GM19035 (cell line): ENCODE measurements at regions not wholly inside any gene's neighbourhood (a gene's known extent, or its start where the extent isn't known, plus 50 kb on each side); places are given as distances from the start of the nearest gene placed in this dataset.
"Not testable (repeated sequence)": the region's sequence is repeated elsewhere in the genome, so short reads cannot be mapped to it uniquely, and the experiment has no call there.

Experiments used
- ATAC-seq: cut with Tn5 transposase; IDR thresholded peaks from one replicate; pipeline ENCODE4 v1.9.1; 2021; ENCODE audit not compliant: unreplicated experiment

DNA sequence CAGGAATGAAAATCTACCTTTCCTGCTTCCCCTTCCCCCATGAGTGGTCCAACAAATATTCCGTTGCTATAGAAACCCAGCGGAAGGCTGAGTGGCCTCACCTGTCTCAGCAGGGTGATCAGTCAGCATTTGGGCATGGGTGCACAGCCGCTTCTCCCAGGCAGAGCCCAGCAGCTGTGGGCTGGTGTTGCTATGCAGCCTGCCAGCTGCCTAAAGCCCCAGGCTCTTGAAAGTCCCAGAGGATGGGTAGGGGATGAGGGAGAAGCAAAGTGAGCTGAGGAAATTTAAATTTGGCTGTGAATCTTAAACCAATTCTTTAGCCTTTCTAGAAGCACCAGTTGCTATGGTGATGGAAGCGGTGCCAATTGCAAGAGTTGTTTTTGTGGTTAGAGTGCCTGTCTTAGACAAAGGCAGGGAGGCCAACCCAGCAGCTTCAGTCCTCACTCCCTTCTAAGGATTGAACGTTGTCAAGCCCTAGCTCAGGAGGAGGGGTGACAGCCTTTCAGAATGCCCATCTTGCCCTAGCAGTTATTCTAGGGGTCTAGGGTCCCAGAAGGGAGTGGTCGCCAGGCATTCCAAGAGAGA is 151.5 kb upstream of the PITX1 start:
- ATAC-seq = no peak

DNA sequence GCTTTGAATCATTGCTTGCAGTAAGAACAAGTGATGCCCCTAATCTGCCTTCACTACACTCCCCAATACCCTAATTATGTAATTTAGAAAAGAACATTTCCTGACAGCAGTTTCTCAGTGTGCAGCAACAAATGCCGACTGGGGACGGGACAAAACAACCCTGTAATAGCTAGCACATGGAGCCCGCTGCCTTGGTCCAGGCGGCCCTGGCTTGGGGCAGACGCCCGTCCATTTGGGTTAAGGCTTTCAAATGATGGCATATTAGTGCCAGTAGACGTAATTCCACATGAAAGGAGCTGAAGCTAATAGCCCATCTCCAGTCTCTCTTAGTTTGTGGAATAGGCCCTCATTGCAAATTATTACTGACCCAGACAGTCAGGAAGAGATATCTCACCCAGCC is 150.6 kb upstream of the PITX1 start:
- no peak for ATAC-seq

DNA sequence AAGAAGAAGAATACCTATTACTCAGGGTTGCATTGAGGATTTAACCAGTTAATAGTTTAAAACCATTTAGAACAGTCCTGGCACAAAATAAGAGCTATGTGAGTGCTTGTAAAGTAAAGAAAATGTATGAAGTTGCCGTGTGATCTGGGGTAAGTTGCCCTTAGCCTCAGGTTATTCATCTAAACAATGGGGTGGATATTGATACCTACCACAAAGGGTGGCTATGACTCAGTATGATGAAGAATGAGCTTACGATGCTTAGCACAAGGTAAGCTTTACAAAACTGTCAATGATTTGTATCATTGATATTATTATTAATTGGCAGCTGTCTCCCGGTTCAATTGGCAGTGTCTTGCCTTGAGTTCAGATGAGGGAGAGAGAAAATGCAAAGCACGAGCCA is 149.4 kb upstream of the PITX1 start:
- ATAC-seq = no peak

DNA sequence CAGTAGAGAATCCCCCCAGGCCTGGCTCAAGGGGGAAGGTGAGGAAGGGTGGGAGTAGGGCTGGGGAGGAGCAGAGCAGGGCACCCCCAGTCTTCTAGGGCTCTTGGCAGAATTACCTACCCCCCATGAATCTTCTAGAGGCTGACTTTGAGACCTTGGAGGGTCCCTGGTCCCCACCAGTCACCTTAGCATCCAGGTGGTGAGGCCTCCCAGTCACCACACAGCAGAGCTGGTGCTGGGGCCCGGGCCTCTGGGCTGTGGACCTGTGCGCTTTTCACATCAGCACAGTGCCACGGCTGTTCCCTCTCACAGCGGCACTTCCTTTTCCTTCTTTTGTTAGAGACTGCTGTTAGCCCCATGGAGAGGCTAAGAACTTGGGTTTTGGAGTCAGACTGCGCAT is 148.6 kb upstream of the PITX1 start:
- no peak for ATAC-seq

DNA sequence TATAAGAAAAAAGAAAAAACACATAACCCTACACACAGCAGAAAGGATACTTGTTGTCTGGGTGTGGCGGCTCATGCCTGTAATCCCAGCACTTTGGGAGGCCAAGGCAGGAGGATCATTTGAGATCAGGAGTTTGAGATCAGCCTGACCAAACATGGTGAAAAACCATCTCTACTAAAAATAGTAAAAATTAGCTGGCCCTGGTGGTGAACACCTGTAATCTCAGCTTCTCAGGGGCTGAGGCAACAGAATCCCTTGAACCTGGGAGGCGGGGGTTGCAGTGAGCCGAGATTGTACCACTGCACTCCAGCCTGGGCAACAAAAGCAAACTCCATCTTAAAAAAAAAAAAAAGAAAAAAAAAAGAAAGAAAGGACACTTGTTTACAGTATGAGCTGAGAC is 147.6 kb upstream of the PITX1 start:
- no peak for ATAC-seq

DNA sequence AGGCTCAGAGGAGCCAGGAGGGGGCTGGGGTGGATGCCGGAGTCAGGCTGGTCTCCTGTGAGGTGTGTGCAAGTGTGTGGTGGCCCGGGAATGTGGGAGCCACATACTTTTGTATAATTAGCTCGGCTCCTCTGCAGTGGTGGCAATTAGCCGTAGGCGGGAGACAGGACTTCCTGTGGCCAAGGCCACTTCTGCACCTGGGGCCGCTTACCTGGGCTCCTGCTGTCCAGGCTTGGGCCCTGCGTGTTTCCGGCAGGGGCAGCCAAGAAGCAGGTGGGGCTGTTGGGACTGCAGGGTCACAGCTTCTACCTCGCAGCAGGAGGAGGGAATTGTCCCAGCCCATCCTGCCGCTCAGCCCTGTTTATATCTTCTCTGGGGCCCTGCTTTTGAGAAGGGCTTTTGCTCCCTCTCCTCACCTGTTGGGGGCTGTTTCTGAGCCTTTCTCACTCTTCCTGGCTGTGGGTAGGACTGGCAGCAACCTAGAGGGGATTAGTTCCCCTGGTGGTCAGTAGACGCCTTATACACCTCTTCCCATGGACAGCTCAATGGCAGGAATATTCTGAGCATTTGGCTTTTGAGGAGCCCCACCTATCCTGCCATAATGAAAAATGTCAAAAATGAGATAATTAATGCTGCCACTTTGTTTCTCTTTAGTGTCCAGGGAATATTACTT is 145.4 kb upstream of the PITX1 start:
- no peak for ATAC-seq

DNA sequence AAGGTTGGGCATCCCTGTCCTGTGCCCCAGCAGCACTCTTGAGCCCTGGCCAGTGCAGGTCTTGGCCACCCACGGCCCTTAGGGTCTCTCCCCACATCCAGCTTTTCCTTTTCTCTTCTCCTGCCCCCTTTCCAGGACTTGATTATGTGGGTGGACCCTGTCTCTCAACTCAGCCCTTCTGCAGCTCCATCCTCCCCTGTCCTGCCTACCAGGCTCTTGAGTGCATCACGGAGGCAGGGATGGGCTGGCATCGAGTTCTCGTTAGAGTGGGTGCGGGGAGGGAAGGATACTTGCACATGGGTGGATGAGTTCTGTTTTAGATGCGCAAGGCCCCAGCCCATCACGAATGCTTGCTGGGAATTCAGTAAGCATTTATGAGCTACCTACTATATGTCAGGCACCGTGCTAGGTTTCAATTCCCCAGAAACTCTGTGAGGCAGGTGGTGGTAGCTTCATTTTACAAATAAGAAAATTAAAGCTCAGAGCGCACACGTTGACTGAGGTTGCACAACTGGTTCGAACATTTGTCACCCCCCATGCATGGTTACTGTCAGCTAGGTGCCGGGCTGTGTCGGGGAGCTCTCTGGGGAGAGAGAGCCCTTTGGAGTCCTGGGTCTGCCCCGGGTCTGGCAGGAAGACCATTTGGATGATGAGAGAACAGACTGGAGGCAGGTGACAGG is 144.6 kb upstream of the PITX1 start:
- no peak for ATAC-seq

DNA sequence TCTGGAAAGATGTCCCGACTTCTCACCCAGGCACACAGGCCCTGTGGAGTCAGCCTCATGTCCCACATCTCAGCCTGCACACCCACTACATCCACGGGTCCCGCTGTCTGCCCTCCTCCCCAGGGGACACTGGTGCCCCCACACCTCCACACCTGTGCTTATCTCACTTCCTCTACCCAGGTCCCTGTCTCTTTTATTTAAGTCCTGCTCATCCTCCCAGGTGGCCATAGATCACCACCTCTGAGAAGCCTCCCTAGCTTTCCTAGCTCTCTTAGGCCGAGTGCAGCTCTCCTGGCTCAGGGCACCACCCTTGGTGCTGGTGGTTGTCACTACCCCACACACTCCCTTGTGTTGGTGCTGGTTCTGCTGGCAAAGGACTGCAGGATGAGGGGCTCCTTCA is 143.6 kb upstream of the PITX1 start:
- ATAC-seq = no peak

DNA sequence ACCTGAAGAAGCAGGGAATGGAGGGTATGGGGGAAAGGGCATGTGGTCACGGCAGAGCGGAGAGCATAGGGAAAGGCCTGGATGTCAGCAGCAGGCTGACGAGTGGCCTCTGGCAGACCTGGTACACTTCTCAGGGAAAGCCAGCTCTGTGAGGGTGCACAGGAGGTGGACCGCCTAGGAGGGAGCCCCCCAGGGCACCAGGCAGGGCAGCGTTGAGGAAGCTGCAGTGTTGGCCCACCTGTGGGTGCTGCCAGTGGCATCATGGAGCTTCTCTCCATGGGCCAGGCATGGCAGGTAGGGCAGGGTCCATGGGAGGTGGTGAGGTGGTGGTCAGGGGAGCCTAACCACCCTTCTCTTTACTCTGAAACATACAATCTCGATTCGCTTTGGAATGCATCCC is 143.0 kb upstream of the PITX1 start:
- no peak for ATAC-seq

DNA sequence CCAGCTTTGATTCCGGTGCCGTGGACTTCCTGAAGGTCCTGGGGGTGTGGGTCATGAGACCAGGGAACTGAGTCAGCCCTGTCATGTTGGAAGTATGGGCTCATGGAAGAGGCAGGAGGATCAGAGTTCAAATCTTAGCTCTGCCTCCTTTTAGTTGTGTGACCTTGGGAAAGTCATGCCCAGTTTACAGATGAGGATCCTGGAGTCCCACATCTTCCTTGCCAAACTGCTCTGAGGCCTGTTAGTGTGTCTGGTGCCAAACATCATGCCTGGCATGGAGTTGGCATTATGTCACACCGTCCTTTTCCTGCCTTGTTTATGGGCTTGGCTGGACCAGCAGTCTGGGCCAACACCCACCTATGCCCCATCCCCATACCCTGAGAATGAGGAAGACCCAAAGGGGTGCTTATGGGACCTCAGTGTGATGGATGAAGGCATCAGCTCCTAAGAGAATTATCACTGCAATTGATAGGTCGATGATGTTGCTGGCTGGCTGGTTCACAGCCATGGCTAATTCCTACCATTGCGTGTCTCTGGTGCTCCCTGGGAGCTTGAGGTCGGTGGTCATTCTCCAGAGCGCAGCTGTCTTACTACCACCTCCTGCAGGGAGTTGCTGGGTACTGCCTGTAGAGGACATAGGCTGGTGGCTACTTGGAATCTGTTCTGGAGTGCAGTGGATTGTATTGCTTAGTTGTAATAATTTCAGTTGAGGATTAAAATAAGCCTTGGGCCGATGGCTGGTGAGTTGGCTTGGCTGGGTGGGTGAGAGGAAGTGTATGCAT is 140.5 kb upstream of the PITX1 start:
- no peak for ATAC-seq

DNA sequence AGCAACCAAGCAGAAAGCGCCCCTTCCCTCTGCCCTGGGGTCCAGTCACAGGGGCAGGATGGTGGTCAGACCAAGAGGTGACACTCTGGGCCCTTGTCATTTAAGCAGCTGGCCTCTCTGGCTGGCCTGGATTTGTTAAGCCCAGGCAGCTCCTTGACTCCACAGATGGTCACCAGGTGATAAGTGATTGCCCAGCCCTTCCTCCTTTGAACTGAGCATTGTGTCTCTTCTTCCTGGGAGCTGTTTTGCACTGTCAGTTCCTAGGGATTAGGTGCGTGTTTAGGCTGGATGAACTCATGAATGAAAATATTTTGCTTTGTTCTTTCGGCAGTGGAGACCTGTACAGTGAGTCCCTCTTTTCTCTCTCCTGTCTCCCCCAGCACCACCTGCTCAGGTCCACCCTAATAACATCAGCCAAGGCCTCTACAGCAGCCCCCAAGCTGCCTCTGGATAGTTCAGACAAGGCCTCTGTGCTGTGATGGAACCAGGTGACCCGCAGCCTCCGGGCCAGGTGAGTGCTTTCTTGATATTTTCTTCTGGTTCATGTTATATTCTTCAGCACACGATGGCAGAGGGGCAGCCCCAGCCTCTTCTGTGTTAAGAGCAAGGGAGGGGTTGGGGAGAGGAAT is 139.7 kb upstream of the PITX1 start:
- no peak for ATAC-seq

DNA sequence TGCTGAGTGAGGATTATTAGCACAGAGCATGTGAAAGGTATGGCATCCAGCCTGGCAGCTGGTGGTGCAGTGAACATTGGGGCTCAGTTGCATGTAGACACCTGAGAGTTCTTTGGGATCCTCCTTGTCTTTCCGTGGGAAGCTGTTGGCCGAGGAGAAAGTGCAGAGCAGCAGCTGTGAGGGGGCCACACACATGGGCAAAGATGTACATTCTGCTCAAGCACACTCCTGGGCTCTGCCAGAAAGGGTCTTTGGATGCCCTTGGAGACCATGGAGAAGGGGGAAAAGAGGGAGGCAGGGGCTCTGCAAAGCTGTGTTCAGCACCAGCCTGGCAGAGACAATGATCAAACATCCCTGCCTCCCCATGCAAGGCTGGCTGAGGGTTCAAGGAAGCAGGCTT is 138.7 kb upstream of the PITX1 start:
- no peak for ATAC-seq

DNA sequence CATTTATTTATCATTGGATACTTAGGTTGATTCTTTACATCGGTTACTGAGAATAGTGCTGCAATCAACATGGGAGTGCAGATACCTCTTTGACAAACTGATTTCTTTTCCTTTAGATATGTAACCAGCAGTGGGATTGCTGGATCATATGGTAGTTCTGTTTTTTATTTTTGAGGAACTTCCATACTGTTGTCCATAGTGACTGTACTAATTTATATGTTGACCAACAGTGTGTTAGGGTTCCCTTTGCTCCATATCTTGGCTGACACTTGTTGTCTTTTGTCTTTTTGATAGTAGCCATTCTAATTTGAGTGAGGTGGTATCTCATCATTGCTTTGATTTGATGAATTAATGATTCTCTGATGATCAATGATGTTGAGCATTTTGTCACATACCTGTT is 137.3 kb upstream of the PITX1 start:
- no peak for ATAC-seq

DNA sequence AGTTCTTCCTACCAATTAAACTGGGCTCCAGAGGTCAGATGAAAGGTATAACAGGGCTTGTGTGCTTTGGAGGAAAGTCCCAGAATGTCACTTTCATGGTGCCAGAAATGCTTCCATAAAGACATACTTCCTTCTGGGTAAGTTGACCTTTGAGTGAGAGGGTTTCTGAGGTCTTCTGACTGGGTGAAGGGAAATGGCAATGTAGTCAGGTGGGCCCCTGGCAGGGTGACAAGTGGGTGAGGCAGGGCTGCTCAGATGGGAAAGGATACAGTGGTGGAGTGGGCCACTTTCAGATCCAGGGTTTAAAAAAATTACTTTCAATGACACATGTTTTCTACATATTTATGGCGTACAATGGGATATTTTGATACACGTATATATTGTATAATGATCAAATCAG is 136.5 kb upstream of the PITX1 start:
- no peak for ATAC-seq

DNA sequence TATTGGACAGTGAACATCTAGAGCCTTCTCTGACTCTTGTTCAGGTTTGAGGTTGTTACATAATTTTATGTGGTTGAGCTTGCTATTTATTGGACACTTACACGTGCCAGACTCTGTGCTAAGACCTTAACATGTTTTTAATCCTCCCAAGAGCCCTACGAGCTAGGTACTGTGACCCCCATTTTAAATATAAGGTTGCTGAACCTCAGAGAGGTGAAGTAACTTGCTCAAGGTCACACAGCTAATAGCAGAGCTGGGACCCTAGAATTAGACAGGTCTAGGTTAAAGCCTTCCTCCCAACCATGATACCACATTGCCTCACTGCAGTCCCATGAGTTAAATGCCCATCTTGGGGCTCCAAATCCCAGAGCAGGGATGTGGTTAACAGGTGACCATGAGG is 135.7 kb upstream of the PITX1 start:
- no peak for ATAC-seq

DNA sequence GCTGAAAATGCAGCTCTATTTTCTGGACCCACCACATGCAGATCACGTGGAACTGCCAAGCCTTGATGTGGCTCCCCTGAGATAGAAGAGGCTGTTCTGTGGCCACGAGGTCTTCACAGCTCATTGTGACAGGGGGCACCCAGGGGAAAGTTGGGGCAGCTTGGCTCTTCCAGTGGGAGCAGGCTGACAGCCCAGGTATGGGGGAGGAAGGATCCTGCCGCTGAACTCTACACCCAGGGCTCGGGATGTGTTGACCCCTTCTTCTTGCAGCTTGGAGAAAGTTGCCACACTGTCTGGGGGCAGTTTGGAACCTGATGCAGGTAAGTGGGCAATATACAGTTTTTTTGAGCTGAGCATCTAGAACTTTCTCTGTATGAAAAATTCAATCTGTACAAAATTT is 133.6 kb upstream of the PITX1 start:
- no peak for ATAC-seq

DNA sequence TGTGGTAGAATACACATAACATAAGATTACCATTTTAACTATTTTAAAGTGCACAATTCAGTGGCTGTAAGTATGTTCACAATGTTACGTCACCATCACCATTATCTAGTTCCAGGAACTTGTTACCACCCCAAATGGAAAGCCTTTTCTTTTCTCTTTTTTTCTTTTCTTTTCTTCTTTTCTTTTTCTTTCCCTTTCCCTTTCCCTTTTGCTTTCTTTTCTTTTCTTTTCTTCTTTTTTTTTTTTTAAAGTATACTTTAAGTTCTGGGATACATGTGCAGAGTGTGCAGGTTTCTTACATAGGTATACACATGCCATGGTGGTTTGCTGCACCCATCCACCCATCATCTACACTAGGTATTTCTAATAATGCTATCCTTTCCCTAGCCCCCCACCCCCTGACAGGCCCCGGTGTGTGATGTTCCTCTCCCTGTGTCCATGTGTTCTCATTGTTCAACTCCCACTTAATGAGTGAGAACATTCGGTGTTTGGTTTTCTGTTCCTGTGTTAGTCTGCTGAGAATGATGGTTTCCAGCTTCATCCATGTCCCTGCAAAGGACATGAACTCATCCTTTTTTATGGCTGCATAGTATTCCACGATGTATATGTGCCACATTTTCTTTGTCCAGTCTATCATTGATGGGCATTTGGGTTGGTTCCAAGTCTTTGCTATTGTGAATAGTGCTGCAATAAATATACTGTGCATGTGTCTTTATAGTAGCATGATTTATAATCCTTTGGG is 131.0 kb upstream of the PITX1 start:
- not testable (repeated sequence) for ATAC-seq

DNA sequence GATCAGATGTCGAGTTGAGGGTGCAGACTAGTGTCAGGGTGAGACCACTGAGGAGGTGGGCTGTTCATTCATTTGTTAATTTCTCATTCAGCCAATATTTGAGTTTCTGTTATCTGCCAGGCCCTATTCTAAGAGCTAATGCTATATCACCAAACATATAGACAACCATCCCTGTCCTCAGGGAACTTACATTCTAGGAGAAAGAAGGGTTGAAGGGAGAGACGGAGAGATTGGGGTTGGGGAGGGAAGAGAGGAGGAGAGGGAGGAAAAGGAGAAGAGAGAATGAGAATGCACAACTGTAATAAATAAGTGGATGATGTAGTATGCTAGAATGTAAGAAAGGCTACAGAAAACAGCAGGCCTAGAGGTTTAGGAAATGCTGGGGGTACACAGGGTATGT is 129.9 kb upstream of the PITX1 start:
- ATAC-seq = no peak

DNA sequence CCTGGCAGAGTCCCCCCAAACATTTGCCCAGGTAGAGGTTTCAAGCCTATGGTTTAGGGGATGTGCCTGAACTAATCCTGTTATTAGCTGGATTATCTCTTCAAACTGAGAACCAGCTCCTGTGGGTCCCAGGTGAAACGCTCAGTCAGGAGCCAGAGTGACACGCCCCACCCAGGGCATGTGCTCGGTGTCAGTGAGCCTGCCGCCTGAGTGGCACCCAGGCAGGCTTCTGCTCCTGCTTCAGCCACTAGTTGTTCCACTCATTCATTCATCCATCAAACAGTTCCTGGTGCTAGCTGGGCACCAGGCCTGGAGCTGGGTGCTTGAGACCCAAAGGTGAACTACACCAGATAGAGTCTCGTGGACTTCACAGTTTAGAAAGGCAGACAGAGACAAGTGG is 129.4 kb upstream of the PITX1 start:
- no peak for ATAC-seq

DNA sequence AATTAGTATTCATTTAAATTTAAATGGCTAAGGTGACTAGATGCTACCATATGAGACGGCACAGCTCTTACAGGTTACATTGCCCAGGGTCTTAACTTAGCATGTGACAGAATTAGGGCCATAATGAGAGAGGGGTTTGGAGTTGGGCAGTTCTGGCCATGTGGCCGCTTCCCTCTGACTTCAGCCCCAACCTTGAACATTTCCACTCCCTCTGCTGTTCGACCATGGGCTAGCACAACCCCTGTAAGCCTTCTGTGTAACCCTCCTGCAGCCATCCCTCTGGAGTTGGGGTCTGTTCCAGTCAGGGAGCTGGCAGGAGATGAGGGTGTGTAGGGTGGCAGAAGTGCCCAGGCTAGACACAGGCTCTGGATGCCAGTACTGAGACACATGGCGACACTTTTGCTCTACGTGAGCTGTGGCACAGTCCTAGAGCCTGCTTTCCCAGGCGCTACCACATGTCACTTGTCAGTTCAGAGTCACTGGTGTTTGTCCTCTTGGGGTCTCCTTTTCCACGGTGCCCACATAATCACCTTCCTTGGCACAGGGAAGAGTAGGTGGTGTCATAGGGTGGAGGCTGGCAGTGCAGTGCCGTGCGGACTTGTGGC is 128.7 kb upstream of the PITX1 start:
- no peak for ATAC-seq
